ENCODE measurements at regions not wholly inside any gene's neighbourhood (a gene's known extent, or its start where the extent isn't known, plus 50 kb on each side); places are given as distances from the start of the nearest gene placed in this dataset.

DNA sequence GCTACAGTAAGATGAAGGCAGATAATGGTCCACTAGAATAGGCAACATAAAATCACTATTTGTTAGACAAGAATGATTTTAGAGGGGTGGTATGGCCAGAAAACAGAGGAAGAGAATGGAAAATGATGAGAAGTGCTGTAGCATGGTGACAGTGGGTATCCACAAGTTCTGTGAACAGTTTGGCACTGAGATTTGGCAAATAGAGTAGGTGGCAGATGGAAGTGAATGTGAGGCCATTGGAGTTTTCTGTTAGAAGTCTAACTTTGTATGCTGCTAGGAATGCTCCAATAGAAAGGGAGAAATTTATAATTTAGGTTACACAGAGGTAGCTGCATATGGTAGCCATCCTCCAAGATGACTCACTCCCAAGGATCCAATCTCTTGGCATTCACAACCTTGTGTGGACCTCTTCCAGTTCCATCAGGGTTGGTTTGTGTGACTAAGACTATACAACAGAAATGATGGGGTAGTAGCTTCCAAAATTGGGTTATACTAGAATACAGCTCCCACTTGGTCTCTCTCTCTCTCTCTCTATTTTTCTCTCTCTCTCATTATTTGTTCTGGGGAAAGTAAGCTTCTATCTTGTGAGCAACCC is 646.9 kb upstream of the ZNF608 start:
- Mint-ChIP-seq H3K27me3 (no peaks in the 10 kb centered on the region), H3K9me3 (ENCODE audit: low read depth) (peaks cover 5% of the 10 kb centered on the region), H3K4me3 (ENCODE audit: low read depth) (no peak overlapping the region), H3K36me3 (ENCODE audit: insufficient read depth) (no peaks in the 10 kb centered on the region), H3K4me1 (ENCODE audit: low read depth) (no peaks in the 10 kb centered on the region), H3K27ac (no peak overlapping the region)
- TF ChIP-seq, protein P1, sequence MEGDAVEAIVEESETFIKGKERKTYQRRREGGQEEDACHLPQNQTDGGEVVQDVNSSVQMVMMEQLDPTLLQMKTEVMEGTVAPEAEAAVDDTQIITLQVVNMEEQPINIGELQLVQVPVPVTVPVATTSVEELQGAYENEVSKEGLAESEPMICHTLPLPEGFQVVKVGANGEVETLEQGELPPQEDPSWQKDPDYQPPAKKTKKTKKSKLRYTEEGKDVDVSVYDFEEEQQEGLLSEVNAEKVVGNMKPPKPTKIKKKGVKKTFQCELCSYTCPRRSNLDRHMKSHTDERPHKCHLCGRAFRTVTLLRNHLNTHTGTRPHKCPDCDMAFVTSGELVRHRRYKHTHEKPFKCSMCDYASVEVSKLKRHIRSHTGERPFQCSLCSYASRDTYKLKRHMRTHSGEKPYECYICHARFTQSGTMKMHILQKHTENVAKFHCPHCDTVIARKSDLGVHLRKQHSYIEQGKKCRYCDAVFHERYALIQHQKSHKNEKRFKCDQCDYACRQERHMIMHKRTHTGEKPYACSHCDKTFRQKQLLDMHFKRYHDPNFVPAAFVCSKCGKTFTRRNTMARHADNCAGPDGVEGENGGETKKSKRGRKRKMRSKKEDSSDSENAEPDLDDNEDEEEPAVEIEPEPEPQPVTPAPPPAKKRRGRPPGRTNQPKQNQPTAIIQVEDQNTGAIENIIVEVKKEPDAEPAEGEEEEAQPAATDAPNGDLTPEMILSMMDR (IDR thresholded peaks at IDR 0.05; ENCODE audit: unreplicated experiment) = no peak
- no peak for DNase-seq (ENCODE audit: low spot score, unreplicated experiment)

DNA sequence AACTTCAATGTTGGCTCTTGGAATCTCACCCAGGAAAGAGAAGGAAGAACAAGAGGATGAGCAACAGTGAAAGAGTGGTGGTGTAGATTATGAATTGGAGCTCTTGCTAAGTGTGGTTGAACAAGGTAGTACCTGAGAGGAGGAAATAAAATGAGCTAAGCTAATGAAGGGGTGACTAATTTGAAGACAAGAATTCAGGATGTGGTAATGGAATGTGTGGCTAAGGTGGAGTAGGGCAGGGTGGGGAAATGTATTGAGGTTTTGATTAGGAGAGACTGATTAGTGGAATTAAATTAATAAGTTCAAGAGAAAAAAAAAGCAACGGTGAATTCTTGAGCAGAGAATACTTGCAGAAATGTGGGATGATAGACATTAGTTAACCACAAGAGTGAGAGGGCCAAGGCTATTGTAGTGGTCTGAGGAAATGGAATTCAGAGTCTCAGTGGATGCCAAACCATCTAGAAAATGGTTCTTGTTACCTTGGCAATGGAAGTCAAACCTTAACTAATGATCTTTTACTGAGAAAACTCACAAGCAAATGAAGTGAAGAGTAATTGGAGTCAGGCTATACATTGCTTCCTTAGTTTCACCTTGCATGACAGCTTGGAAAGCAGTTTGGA is 648.3 kb upstream of the ZNF608 start:
- Mint-ChIP-seq H3K36me3 (ENCODE audit: insufficient read depth) (no peaks in the 10 kb centered on the region), H3K27me3 (no peaks in the 10 kb centered on the region), H3K9me3 (ENCODE audit: low read depth) (peaks cover 5% of the 10 kb centered on the region), H3K4me3 (ENCODE audit: low read depth) (no peak overlapping the region), H3K27ac (no peak overlapping the region), H3K4me1 (ENCODE audit: low read depth) (peaks cover 10% of the 10 kb centered on the region)
- TF ChIP-seq, protein P1 (IDR thresholded peaks at IDR 0.05; ENCODE audit: unreplicated experiment) = no peak
- DNase-seq (ENCODE audit: low spot score, unreplicated experiment) = no peak

DNA sequence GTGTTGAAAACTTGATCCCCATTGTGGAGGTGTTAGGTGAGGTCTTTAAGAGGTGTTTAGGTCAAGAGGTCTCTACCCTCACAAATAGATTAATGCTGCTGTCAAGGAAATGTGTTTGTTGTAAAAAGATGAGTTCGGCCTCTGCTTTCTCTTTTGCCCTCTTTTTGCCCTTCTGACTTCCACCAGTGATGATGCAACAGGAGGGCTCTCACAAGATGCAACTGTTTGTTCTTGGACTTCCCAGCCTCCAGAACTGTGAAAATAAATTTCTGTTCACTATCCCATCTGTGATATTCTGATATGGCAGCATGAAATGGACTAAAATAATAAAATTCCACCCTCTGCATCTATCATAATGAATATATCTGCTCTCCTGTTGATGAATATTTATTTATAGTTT is 650.0 kb upstream of the ZNF608 start:
- peaks cover 5% of the 10 kb centered on the region for H3K9me3 Mint-ChIP-seq (ENCODE audit: low read depth)
- H3K4me1 Mint-ChIP-seq (ENCODE audit: low read depth) = peaks cover 11% of the 10 kb centered on the region
- H3K4me3 Mint-ChIP-seq (ENCODE audit: low read depth) = no peak overlapping the region
- H3K27ac Mint-ChIP-seq = no peak overlapping the region
- DNase-seq (ENCODE audit: low spot score, unreplicated experiment) = no peak
- TF ChIP-seq, protein P1 (IDR thresholded peaks at IDR 0.05; ENCODE audit: unreplicated experiment) = no peak
- H3K27me3 Mint-ChIP-seq = no peaks in the 10 kb centered on the region
- no peaks in the 10 kb centered on the region for H3K36me3 Mint-ChIP-seq (ENCODE audit: insufficient read depth)

- Mint-ChIP-seq H3K4me3 (ENCODE audit: low read depth) (no peak overlapping the region), H3K36me3 (ENCODE audit: insufficient read depth) (no peaks in the 10 kb centered on the region), H3K27me3 (no peaks in the 10 kb centered on the region), H3K4me1 (ENCODE audit: low read depth) (peaks cover 24% of the 10 kb centered on the region), H3K27ac (no peak overlapping the region), H3K9me3 (ENCODE audit: low read depth) (no peaks in the 10 kb centered on the region)
- TF ChIP-seq, protein P1 (IDR thresholded peaks at IDR 0.05; ENCODE audit: unreplicated experiment) = no peak
- DNase-seq (ENCODE audit: low spot score, unreplicated experiment) = no peak
These were observed 652.0 kb upstream of the ZNF608 start for GRCh38 chr5:125398466-125398865.

DNA sequence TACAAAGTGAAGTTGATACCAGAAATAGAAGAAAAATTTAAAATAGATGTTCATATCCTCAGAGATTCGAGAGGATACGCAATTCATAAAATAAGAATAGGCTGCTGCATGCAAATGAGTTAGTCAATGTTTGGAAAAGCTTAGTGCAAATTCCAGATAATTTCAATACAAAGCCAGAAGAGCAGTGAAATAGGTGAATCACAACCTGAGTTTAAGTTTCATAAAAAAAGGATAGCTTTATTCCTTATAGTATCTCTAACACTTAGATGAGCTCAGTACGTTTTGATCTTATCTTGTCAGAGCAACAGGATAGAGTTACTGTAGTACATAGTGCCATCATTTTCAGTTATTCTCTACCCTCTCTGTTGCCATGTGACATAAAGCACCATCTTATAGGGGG is 653.4 kb upstream of the ZNF608 start:
- TF ChIP-seq, protein P1 (IDR thresholded peaks at IDR 0.05; ENCODE audit: unreplicated experiment) = no peak
- Mint-ChIP-seq H3K4me1 (ENCODE audit: low read depth) (peaks cover 25% of the 10 kb centered on the region), H3K36me3 (ENCODE audit: insufficient read depth) (no peaks in the 10 kb centered on the region), H3K27ac (no peak overlapping the region), H3K9me3 (ENCODE audit: low read depth) (no peaks in the 10 kb centered on the region), H3K4me3 (ENCODE audit: low read depth) (no peak overlapping the region), H3K27me3 (no peaks in the 10 kb centered on the region)
- DNase-seq (ENCODE audit: low spot score, unreplicated experiment) = no peak
